Fibroblast of lung (primary cell): ENCODE measurements at regions not wholly inside any gene's neighbourhood (a gene's known extent, or its start where the extent isn't known, plus 50 kb on each side); places are given as distances from the start of the nearest gene placed in this dataset.
A peak's percentile ranks its signal among the peaks of the same experiment; 100 is the strongest.
"Not testable (repeated sequence)": the region's sequence is repeated elsewhere in the genome, so short reads cannot be mapped to it uniquely, and the experiment has no call there.

Experiments
- DNase-seq, 2 donors: peaks; one replicate each; pipeline versions ENCODE4 v3.0.0 to v3.0.0-alpha.2; 2010; ENCODE audit warnings: low read depth in 2 of 2
- H2AFZ ChIP-seq: 2 replicates; pipeline ENCODE4 v1.5.1; 2012; ENCODE audit warnings: low read length, control low read depth, inconsistent platforms
- H3K27ac ChIP-seq: 2 replicates; pipeline ENCODE4 v1.5.1; 2011; ENCODE audit warnings: low read length, control low read depth; ENCODE audit not compliant: insufficient read depth
- H3K27me3 ChIP-seq: 2 replicates; pipeline ENCODE4 v1.5.1; 2011; ENCODE audit warnings: mild to moderate bottlenecking, low read length; ENCODE audit not compliant: control insufficient read depth, insufficient read depth
- H3K36me3 ChIP-seq: 2 replicates; pipeline ENCODE4 v1.5.1; 2011; ENCODE audit warnings: low read length; ENCODE audit not compliant: control insufficient read depth, insufficient read depth
- H3K4me1 ChIP-seq: 2 replicates; pipeline ENCODE4 v1.5.1; 2011; ENCODE audit warnings: low read length; ENCODE audit not compliant: control insufficient read depth, insufficient read depth; ENCODE audit errors: extremely low read depth
- H3K4me2 ChIP-seq: 2 replicates; pipeline ENCODE4 v1.5.1; 2011; ENCODE audit warnings: low read length, control low read depth; ENCODE audit not compliant: insufficient read depth; ENCODE audit errors: extremely low read depth
- H3K4me3 ChIP-seq, 4 experiments: fragments of 200-600 bp in 1 of 4; sonication (generic) in 1 of 4; replicated peaks in 1 of 4; 2 replicates each; pipeline ENCODE4 v1.5.1; 2011 to 2016; ENCODE audit warnings: low read length in 4 of 4, low read depth in 3 of 4, mild to moderate bottlenecking in 3 of 4, control low read depth in 2 of 4, inconsistent platforms in 1 of 4, mixed read lengths in 1 of 4; ENCODE audit not compliant: insufficient read depth in 1 of 4; ENCODE audit errors: control extremely low read depth in 1 of 4
- H3K79me2 ChIP-seq: 2 replicates; pipeline ENCODE4 v1.5.1; 2012; ENCODE audit warnings: mild to moderate bottlenecking, low read length, inconsistent platforms; ENCODE audit not compliant: control insufficient read depth, insufficient read depth
- H3K9ac ChIP-seq: 2 replicates; pipeline ENCODE4 v1.5.1; 2011; ENCODE audit warnings: mild to moderate bottlenecking, low read length, control low read depth; ENCODE audit not compliant: insufficient read depth
- H3K9me3 ChIP-seq: 2 replicates; pipeline ENCODE4 v1.5.1; 2012; ENCODE audit warnings: low read depth, low read length; ENCODE audit not compliant: control insufficient read depth, insufficient read depth
- H4K20me1 ChIP-seq: 2 replicates; pipeline ENCODE4 v1.5.1; 2011; ENCODE audit warnings: low read length; ENCODE audit not compliant: control insufficient read depth, insufficient read depth; ENCODE audit errors: extremely low read depth
- EZH2 ChIP-seq: IDR thresholded peaks from 2 replicates; pipeline ENCODE4 v1.5.1; 2012; ENCODE audit warnings: low read length, control low read depth, mild to moderate bottlenecking; ENCODE audit errors: missing control alignments
- TF ChIP-seq, protein P1 (sequence below), 2 donors: IDR thresholded peaks in 1 of 2; conservative IDR thresholded peaks in 1 of 2; 1 replicate in 1 of 2; 2 replicates in 1 of 2; pipeline ENCODE4 v1.5.1; 2011 to 2012; ENCODE audit warnings: low read length in 2 of 2, control low read depth in 1 of 2, inconsistent platforms in 1 of 2, low read depth in 1 of 2, mild to moderate bottlenecking in 1 of 2

DNA sequence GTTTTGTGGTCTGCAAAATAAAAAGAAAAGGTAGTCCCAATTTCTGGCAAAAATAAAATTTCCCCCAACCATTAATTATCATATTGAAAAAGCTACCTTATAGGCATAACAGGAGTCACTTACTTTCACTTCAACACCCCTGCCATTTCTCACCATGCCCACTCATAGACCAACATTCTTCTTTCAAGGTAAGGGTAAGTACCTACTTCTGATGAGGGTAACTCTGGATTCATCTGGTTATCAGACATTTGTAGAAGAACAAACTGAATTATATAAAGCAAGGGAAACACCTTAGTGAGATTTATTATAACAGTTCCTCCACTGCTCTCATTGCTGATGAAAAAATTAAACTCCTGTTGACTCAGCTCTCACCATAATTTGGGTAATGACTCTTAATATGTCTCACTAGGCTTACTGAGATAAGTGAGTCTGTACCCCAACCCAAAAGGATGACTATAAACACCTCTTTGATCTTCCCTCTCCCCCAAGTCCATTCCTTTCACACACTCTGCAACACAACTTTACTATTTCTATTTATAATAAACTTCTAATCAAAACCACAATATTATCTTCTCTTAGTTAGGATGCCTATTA, 287.6 kb downstream of the KDM5D start:
- no peak overlapping the region for H3K4me2 ChIP-seq
- no peaks in the 10 kb centered on the region for H3K36me3 ChIP-seq
- H3K4me1 ChIP-seq = no peaks in the 10 kb centered on the region
- no peak for DNase-seq
- no peak for TF ChIP-seq EZH2
- TF ChIP-seq, protein P1, sequence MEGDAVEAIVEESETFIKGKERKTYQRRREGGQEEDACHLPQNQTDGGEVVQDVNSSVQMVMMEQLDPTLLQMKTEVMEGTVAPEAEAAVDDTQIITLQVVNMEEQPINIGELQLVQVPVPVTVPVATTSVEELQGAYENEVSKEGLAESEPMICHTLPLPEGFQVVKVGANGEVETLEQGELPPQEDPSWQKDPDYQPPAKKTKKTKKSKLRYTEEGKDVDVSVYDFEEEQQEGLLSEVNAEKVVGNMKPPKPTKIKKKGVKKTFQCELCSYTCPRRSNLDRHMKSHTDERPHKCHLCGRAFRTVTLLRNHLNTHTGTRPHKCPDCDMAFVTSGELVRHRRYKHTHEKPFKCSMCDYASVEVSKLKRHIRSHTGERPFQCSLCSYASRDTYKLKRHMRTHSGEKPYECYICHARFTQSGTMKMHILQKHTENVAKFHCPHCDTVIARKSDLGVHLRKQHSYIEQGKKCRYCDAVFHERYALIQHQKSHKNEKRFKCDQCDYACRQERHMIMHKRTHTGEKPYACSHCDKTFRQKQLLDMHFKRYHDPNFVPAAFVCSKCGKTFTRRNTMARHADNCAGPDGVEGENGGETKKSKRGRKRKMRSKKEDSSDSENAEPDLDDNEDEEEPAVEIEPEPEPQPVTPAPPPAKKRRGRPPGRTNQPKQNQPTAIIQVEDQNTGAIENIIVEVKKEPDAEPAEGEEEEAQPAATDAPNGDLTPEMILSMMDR (conservative IDR thresholded peaks at IDR 0.05 in 1 of 2, IDR thresholded peaks at IDR 0.05 in 1 of 2; ENCODE audit: low read depth in 1 of 2, low read length in 2 of 2) = no peak
- no peaks in the 10 kb centered on the region for H4K20me1 ChIP-seq
- no peak overlapping the region for H2AFZ ChIP-seq
- no peaks in the 10 kb centered on the region for H3K79me2 ChIP-seq
- no peak overlapping the region for H3K9ac ChIP-seq
- H3K4me3 ChIP-seq = no peak overlapping the region
- H3K27me3 ChIP-seq = no peaks in the 10 kb centered on the region
- no peak overlapping the region for H3K27ac ChIP-seq
- H3K9me3 ChIP-seq = no peaks in the 10 kb centered on the region

DNA sequence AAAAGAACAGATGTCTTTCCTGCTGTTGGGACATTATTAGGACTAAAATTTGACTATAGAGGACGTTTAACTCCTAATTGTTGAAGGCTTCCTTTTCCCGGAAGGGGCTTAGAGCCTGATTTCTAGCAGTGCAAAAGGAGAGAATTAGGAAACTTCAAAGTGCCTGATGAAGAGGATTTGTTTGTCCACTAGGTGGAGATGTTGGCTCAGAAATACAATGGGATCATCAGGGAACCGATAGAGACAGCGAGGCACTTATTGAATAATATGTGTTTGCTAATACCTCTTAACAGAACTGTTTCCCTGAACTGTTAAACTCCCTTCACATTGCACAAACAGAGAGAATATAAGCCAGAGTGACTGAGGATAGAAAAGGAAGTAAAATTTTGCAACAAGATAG, 311.5 kb downstream of the KDM5D start:
- Histone ChIP-seq H3K27ac (no peak overlapping the region), H3K4me3 (no peak overlapping the region), H2AFZ (no peak overlapping the region), H3K27me3 (no peaks in the 10 kb centered on the region), H4K20me1 (no peaks in the 10 kb centered on the region), H3K4me1 (no peaks in the 10 kb centered on the region), H3K36me3 (no peaks in the 10 kb centered on the region), H3K9me3 (no peaks in the 10 kb centered on the region), H3K4me2 (no peak overlapping the region), H3K9ac (no peak overlapping the region), H3K79me2 (no peaks in the 10 kb centered on the region)
- TF ChIP-seq, protein P1 (conservative IDR thresholded peaks at IDR 0.05 in 1 of 2, IDR thresholded peaks at IDR 0.05 in 1 of 2; ENCODE audit: low read depth in 1 of 2, low read length in 2 of 2) = peak; percentile 50 to 51
- TF ChIP-seq EZH2 = no peak
- peak in 1 of 2 donors; percentile 48 for DNase-seq

DNA sequence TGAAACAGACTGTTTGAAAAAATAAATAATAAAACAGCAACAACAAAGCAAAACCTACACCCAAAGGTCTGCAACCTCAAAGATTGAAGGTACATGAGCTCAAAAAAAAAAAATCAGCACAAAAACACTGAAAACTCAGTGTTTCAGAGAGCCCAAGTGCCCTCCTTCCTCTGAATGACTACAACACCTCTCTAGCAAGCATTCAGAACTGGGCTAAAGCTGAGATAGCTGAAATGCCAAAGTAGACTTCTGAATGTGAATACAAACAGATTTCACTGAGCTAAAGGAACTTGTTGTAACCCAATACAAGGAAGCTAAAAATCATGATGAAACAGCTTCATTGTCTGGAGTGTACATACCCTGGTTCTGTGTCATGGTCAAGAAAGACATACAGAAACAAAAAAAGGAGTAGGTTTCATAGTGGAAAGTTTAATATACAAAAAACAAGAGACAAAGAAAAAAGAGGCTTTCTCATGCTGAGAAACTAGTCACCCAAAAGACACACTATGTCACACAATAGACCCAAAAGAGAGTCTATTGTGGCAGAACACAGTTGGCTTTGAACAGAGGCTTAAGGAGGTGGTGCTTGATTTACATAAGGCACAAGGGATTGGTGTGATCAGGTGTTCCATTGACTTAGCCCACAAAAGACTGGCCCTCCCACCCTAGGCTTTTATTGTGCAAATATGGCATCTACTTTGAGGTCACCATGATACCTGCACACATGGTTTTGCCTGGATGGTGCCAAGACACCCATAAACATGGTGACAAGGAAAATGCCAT, 316.6 kb downstream of the KDM5D start:
- no peak for DNase-seq
- TF ChIP-seq, protein P1 (conservative IDR thresholded peaks at IDR 0.05 in 1 of 2, IDR thresholded peaks at IDR 0.05 in 1 of 2; ENCODE audit: low read depth in 1 of 2, low read length in 2 of 2) = no peak
- TF ChIP-seq EZH2 = no peak
- H3K4me2 ChIP-seq = no peak overlapping the region
- H4K20me1 ChIP-seq = no peaks in the 10 kb centered on the region
- no peak overlapping the region for H3K9ac ChIP-seq
- no peak overlapping the region for H3K4me3 ChIP-seq
- no peaks in the 10 kb centered on the region for H3K27me3 ChIP-seq
- no peak overlapping the region for H3K27ac ChIP-seq
- H3K36me3 ChIP-seq = no peaks in the 10 kb centered on the region
- H3K9me3 ChIP-seq = no peaks in the 10 kb centered on the region
- no peak overlapping the region for H2AFZ ChIP-seq
- H3K79me2 ChIP-seq = no peaks in the 10 kb centered on the region
- no peaks in the 10 kb centered on the region for H3K4me1 ChIP-seq

DNA sequence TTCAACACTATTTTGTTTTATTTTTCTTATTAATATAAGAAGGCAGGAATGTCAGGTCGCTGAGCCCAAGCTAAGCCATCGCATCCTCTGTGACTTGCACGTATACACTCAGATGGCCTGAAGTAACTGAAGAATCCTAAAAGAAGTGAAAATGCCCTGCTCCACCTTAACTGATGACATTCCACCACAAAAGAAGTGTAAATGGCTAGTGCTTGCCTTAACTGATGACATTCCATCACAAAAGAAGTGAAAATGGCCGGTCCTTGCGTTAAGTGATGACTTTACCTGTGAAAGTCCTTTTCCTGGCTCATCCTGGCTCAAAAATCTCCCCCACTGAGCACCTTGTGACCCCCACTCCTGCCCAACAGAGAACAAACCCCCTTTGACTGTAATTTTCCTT, 317.3 kb downstream of the KDM5D start:
- H3K4me1 ChIP-seq, H3K9me3 ChIP-seq, H3K36me3 ChIP-seq, H3K79me2 ChIP-seq, H3K27ac ChIP-seq, H3K4me2 ChIP-seq, H4K20me1 ChIP-seq, H3K4me3 ChIP-seq, H2AFZ ChIP-seq, H3K27me3 ChIP-seq, DNase-seq, H3K9ac ChIP-seq: not testable (repeated sequence)
